Neural cell (in vitro differentiated cells): ENCODE measurements at regions not wholly inside any gene's neighbourhood (a gene's known extent, or its start where the extent isn't known, plus 50 kb on each side); places are given as distances from the start of the nearest gene placed in this dataset.

Experiments
- H2AFZ ChIP-seq: fragments of 200-600, 300-800 bp; sonication (generic), shearing (Covaris generic); 2 replicates; pipeline ENCODE4 v1.6.0; 2014; ENCODE audit warnings: low read depth, mild to moderate bottlenecking, antibody characterized with exemption, low read length, moderate library complexity
- H3F3A ChIP-seq: fragments of 200-600 bp; shearing (Covaris generic); 2 replicates; pipeline ENCODE4 v1.6.1; 2016; ENCODE audit warnings: mild to moderate bottlenecking, moderate library complexity, mixed read lengths, antibody characterized with exemption, low read length; ENCODE audit not compliant: insufficient read depth, poor library complexity, severe bottlenecking
- H3K27ac ChIP-seq: fragments of 200-600, 300-800 bp; sonication (generic), shearing (Covaris generic); 2 replicates; pipeline ENCODE4 v1.5.1; 2014; ENCODE audit warnings: mild to moderate bottlenecking, low read length, moderate library complexity
- H3K27me3 ChIP-seq: fragments of 300-800, 200-600 bp; sonication (generic), shearing (Covaris generic); 2 replicates; pipeline ENCODE4 v1.6.0; 2014; ENCODE audit warnings: mild to moderate bottlenecking, low read depth, low read length, moderate library complexity; ENCODE audit not compliant: insufficient read depth
- H3K36me3 ChIP-seq: fragments of 300-800, 200-600 bp; sonication (generic), shearing (Covaris generic); 2 replicates; pipeline ENCODE4 v1.5.1; 2014; ENCODE audit warnings: mild to moderate bottlenecking, antibody characterized with exemption, low read length, moderate library complexity; ENCODE audit not compliant: insufficient read depth
- H3K4me2 ChIP-seq: fragments of 300-800, 200-600 bp; sonication (generic), shearing (Covaris generic); 2 replicates; pipeline ENCODE4 v1.6.0; 2014; ENCODE audit warnings: mild to moderate bottlenecking, low read length
- H3K4me3 ChIP-seq: fragments of 300-800, 200-600 bp; sonication (generic), shearing (Covaris generic); 2 replicates; pipeline ENCODE4 v1.5.1; 2014; ENCODE audit warnings: mild to moderate bottlenecking, low read length, moderate library complexity
- H3K79me2 ChIP-seq: fragments of 200-600 bp; shearing (Covaris generic); replicated peaks from 2 replicates; pipeline ENCODE4 v1.6.0; 2014; ENCODE audit warnings: mild to moderate bottlenecking, low read length, moderate library complexity; ENCODE audit not compliant: insufficient read depth
- H3K9ac ChIP-seq: fragments of 300-800, 200-600 bp; sonication (generic), shearing (Covaris generic); 2 replicates; pipeline ENCODE4 v1.6.1; 2016; ENCODE audit warnings: mild to moderate bottlenecking, low read length, mixed read lengths
- H3K9me2 ChIP-seq: fragments of 200-600 bp; shearing (Covaris generic); 2 replicates; pipeline ENCODE4 v1.6.1; 2016; ENCODE audit warnings: mild to moderate bottlenecking, low read length, mixed read lengths; ENCODE audit not compliant: insufficient read depth
- H3K9me3 ChIP-seq: fragments of 200-600, 300-800 bp; sonication (generic), shearing (Covaris generic); 2 replicates; pipeline ENCODE4 v1.6.1; 2016; ENCODE audit warnings: mild to moderate bottlenecking, mixed run types, low read length, moderate library complexity, mixed read lengths
- H4K20me1 ChIP-seq: fragments of 200-600 bp; shearing (Covaris generic); 2 replicates; pipeline ENCODE4 v1.6.1; 2016; ENCODE audit warnings: mild to moderate bottlenecking, mixed run types; ENCODE audit not compliant: insufficient read depth
- CTCF ChIP-seq: fragments of 450-650 bp; IDR thresholded peaks from 2 replicates; pipeline ENCODE4 v1.5.1; 2014; ENCODE audit warnings: antibody characterized with exemption, mild to moderate bottlenecking, moderate library complexity; ENCODE audit not compliant: poor library complexity, severe bottlenecking
- EP300 ChIP-seq: fragments of 450-650 bp; conservative IDR thresholded peaks from 2 replicates; pipeline ENCODE4 v1.6.1; 2014; ENCODE audit warnings: antibody characterized with exemption, mild to moderate bottlenecking, moderate library complexity; ENCODE audit not compliant: poor library complexity, severe bottlenecking
- EZH2 ChIP-seq: fragments of 200-600, 300-800 bp; shearing (Covaris generic), sonication (generic); IDR thresholded peaks from 2 replicates; pipeline ENCODE4 v1.6.1; 2014; ENCODE audit warnings: antibody characterized with exemption, low read length, borderline replicate concordance, mild to moderate bottlenecking; ENCODE audit not compliant: insufficient read depth, poor library complexity, severe bottlenecking
- MXI1 ChIP-seq: fragments of 450-650 bp; conservative IDR thresholded peaks from 2 replicates; pipeline ENCODE4 v1.6.1; 2014; ENCODE audit warnings: antibody characterized with exemption, mild to moderate bottlenecking; ENCODE audit not compliant: poor library complexity, severe bottlenecking
- POLR2AphosphoS5 ChIP-seq: IDR thresholded peaks from 2 replicates; pipeline ENCODE4 v1.6.1; 2012
- RAD21 ChIP-seq: fragments of 450-650 bp; conservative IDR thresholded peaks from 2 replicates; pipeline ENCODE4 v1.6.1; 2014; ENCODE audit warnings: antibody characterized with exemption, mild to moderate bottlenecking, moderate library complexity
- REST ChIP-seq: IDR thresholded peaks from 2 replicates; pipeline ENCODE4 v1.6.1; 2012; ENCODE audit warnings: borderline replicate concordance
- SMC3 ChIP-seq: fragments of 450-650 bp; conservative IDR thresholded peaks from 2 replicates; pipeline ENCODE4 v1.6.1; 2014; ENCODE audit warnings: antibody characterized with exemption, mild to moderate bottlenecking, moderate library complexity; ENCODE audit not compliant: poor library complexity
- TAF1 ChIP-seq: IDR thresholded peaks from 2 replicates; pipeline ENCODE4 v1.6.1; 2012; ENCODE audit warnings: low read depth

- Histone ChIP-seq H3K9me2 (no peaks in the 10 kb centered on the region), H2AFZ (no peak overlapping the region), H3F3A (peaks cover under 1% of the 10 kb centered on the region), H3K4me2 (no peak overlapping the region), H3K9me3 (no peaks in the 10 kb centered on the region), H3K27ac (no peak overlapping the region), H4K20me1 (no peaks in the 10 kb centered on the region), H3K4me3 (no peak overlapping the region), H3K9ac (no peak overlapping the region), H3K27me3 (no peaks in the 10 kb centered on the region), H3K36me3 (no peaks in the 10 kb centered on the region), H3K79me2 (no peaks in the 10 kb centered on the region)
- TF ChIP-seq TAF1 (no peak), POLR2AphosphoS5 (no peak), MXI1 (no peak), EZH2 (no peak), REST (no peak), RAD21 (no peak), CTCF (no peak), EP300 (no peak), SMC3 (no peak)
These were observed 543.3 kb upstream of the MARCKS start for GRCh38 chr6:113313841-113314240.

- Histone ChIP-seq H3K27ac (no peak overlapping the region), H3K27me3 (no peaks in the 10 kb centered on the region), H3K9me3 (no peaks in the 10 kb centered on the region), H2AFZ (no peak overlapping the region), H3K79me2 (no peaks in the 10 kb centered on the region), H3K36me3 (no peaks in the 10 kb centered on the region), H3K4me3 (no peak overlapping the region), H3K9me2 (no peaks in the 10 kb centered on the region), H3F3A (peaks cover 4% of the 10 kb centered on the region), H3K4me2 (no peak overlapping the region), H3K9ac (no peak overlapping the region), H4K20me1 (no peaks in the 10 kb centered on the region)
- TF ChIP-seq REST: no peak
These were observed 542.0 kb upstream of the MARCKS start for GRCh38 chr6:113315165-113315564.
